A549 (cell line): ENCODE measurements at regions not wholly inside any gene's neighbourhood (a gene's known extent, or its start where the extent isn't known, plus 50 kb on each side); places are given as distances from the start of the nearest gene placed in this dataset.

Experiments
- CEBPB ChIP-seq, 2 experiments: fragments of >200 bp in 1 of 2; sonication (Bioruptor Twin) in 1 of 2; formaldehyde crosslinking in 1 of 2; IDR thresholded peaks; 2 replicates each; pipeline ENCODE4 v1.6.1; 2012 to 2016
- TF ChIP-seq, protein P1 (sequence below): IDR thresholded peaks from 2 replicates; pipeline ENCODE4 v1.6.1; 2012

DNA sequence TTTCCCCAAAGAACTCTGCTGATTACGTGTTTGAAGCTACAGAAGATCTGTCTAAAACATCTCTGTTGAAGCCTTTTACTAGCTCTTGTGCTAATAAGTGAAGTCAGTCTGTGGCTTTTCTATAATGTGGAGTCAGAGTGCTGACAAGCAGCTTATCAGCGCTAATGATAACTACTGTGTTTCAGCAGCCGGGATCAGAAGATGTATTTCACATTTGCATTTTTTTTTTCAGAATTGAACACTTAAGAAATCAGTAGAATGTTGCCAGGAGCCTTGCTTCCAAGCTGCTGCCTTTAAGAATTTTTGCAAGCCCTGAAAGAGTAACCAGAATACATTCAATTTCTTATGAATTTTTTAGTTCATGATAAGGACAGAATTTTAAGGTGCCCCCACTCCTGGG lies 519.4 kb upstream of the NR5A2 start:
- no peak for TF ChIP-seq CEBPB (IDR thresholded peaks at IDR 0.05)
- TF ChIP-seq, protein P1, sequence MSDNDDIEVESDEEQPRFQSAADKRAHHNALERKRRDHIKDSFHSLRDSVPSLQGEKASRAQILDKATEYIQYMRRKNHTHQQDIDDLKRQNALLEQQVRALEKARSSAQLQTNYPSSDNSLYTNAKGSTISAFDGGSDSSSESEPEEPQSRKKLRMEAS, result no peak
